MCF 10A (cell line): ENCODE measurements at regions not wholly inside any gene's neighbourhood (a gene's known extent, or its start where the extent isn't known, plus 50 kb on each side); places are given as distances from the start of the nearest gene placed in this dataset.

Source experiments
- BruUV-seq: library from RNA; stranded (reverse); fragments of 400-500 nt; replicated peaks from 2 replicates; lab custom pipeline; 2021; lab: Mats Ljungman, UMichigan
- CTCF ChIA-PET: fragments of 300-600 bp; sonication (Branson Sonifier 250); formaldehyde crosslinking; extraction: SDS; loops from one replicate; lab custom pipeline; 2021; ENCODE audit warnings: antibody characterized with exemption, inconsistent platforms; lab: Yijun Ruan, JAX
- POLR2A ChIA-PET: fragments of 300-600, 350-650 bp; sonication (Branson Sonifier 250); formaldehyde crosslinking; extraction: SDS; loops from one replicate; lab custom pipeline; 2020; ENCODE audit warnings: antibody characterized with exemption, inconsistent platforms; lab: Yijun Ruan, JAX
- DNase-seq: peaks from one replicate; pipeline ENCODE4 v3.0.0-alpha.2; 2018; ENCODE audit not compliant: unreplicated experiment
- H3K27ac Mint-ChIP-seq: one replicate; pipeline ENCODE4 v1.8.0; 2022; ENCODE audit warnings: mild to moderate bottlenecking, low read depth, mixed read lengths; ENCODE audit not compliant: unreplicated experiment
- H3K27me3 Mint-ChIP-seq: one replicate; pipeline ENCODE4 v1.8.0; 2022; ENCODE audit warnings: mixed read lengths; ENCODE audit not compliant: insufficient read depth, unreplicated experiment
- H3K36me3 Mint-ChIP-seq: one replicate; pipeline ENCODE4 v1.8.0; 2022; ENCODE audit warnings: mild to moderate bottlenecking, moderate library complexity, mixed read lengths; ENCODE audit not compliant: insufficient read depth, unreplicated experiment
- H3K4me1 Mint-ChIP-seq: one replicate; pipeline ENCODE4 v1.8.0; 2022; ENCODE audit warnings: mixed read lengths; ENCODE audit not compliant: insufficient read depth, unreplicated experiment
- H3K4me3 Mint-ChIP-seq: one replicate; pipeline ENCODE4 v1.8.0; 2022; ENCODE audit warnings: mild to moderate bottlenecking, moderate library complexity, mixed read lengths; ENCODE audit not compliant: unreplicated experiment
- H3K9me3 Mint-ChIP-seq: one replicate; pipeline ENCODE4 v1.8.0; 2022; ENCODE audit warnings: mixed read lengths; ENCODE audit not compliant: unreplicated experiment
- intact Hi-C: fragments of 100-400 bp; cut with micrococcal nuclease; formaldehyde crosslinking; loops from 2 replicates; pipeline ENCODE4 v1.14.1; 2022
- TF ChIP-seq, protein P1 (sequence below): fragments of 200-600 bp; IDR thresholded peaks from one replicate; pipeline ENCODE4 v1.8.0; 2022; ENCODE audit warnings: antibody characterized with exemption, mild to moderate bottlenecking; ENCODE audit not compliant: unreplicated experiment

- BruUV-seq, result no TSS peak
- Mint-ChIP-seq H3K27ac (no peak overlapping the region), H3K4me3 (no peak overlapping the region), H3K27me3 (no peaks in the 10 kb centered on the region), H3K4me1 (no peaks in the 10 kb centered on the region), H3K9me3 (peaks cover 3% of the 10 kb centered on the region), H3K36me3 (peaks cover 6% of the 10 kb centered on the region)
- POLR2A ChIA-PET, result no interaction called here
- TF ChIP-seq, protein P1, sequence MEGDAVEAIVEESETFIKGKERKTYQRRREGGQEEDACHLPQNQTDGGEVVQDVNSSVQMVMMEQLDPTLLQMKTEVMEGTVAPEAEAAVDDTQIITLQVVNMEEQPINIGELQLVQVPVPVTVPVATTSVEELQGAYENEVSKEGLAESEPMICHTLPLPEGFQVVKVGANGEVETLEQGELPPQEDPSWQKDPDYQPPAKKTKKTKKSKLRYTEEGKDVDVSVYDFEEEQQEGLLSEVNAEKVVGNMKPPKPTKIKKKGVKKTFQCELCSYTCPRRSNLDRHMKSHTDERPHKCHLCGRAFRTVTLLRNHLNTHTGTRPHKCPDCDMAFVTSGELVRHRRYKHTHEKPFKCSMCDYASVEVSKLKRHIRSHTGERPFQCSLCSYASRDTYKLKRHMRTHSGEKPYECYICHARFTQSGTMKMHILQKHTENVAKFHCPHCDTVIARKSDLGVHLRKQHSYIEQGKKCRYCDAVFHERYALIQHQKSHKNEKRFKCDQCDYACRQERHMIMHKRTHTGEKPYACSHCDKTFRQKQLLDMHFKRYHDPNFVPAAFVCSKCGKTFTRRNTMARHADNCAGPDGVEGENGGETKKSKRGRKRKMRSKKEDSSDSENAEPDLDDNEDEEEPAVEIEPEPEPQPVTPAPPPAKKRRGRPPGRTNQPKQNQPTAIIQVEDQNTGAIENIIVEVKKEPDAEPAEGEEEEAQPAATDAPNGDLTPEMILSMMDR, result no peak
- intact Hi-C loops, result no loop called here
- no peak for DNase-seq
- CTCF ChIA-PET, result no interaction called here
Measured at GRCh38 chr11:71118671-71119250, 133.6 kb downstream of the SHANK2 start.

DNA sequence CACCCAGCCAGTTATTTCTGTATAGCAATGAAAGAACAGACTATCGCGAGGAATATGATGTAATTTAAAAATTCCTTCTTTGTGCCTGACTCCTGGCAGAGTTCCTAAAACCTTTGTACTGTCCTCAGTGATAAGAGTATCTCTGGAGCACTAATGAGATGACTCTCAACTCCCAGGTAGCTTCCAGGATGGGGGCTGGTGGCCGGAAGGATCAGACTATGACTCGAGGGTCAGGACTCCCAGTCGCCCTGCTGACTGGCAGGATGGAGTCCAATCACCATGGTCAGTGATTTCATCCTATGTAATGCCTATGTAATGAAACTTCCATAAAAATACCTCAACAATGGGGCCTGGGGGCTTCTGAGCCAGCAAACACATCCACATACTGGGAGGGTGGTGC is 135.1 kb downstream of the SHANK2 start:
- CTCF ChIA-PET, result interaction anchor here (0.6 kb wide), 1 partner anchor 146 kb away, joined by 3 read pairs; no protein-coding TSS in a partner anchor

DNA sequence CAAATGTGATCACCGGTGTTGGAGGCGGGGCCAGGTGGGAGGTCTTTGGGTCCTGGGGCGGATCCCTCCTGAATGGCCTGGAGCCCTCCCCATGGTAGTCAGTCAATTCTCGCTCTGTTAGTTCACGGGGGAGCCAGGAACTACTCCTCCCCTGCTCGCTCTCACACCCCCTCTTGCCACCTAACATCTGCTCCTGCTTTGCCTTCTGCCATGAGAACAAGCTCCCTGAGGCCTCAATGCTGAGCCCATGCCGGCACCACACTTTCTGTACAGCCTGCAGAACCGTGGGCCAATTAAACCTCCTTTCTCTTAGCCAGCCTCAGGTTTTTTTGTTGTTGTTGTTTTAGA is 135.7 kb downstream of the SHANK2 start:
- Mint-ChIP-seq H3K4me1 (no peaks in the 10 kb centered on the region), H3K27me3 (no peaks in the 10 kb centered on the region), H3K36me3 (no peaks in the 10 kb centered on the region), H3K27ac (no peak overlapping the region), H3K4me3 (no peak overlapping the region), H3K9me3 (peaks cover 10% of the 10 kb centered on the region)
- ChIA-PET POLR2A (no interaction called here), CTCF (no interaction called here)
- TF ChIP-seq, protein P1, result no peak
- BruUV-seq, result no TSS peak
- no peak for DNase-seq
- intact Hi-C loops, result no loop called here

More for the DNA sequence above, 135.1 kb downstream of the SHANK2 start:
- Mint-ChIP-seq H3K27ac (no peak overlapping the region), H3K4me3 (no peak overlapping the region), H3K9me3 (peaks cover 10% of the 10 kb centered on the region), H3K4me1 (no peaks in the 10 kb centered on the region), H3K36me3 (no peaks in the 10 kb centered on the region), H3K27me3 (no peaks in the 10 kb centered on the region)
- TF ChIP-seq, protein P1, result no peak
- no TSS peak for BruUV-seq
- no peak for DNase-seq
- intact Hi-C loops, result no loop called here
- POLR2A ChIA-PET, result no interaction called here

- Mint-ChIP-seq H3K27me3 (no peaks in the 10 kb centered on the region), H3K36me3 (no peaks in the 10 kb centered on the region), H3K4me1 (no peaks in the 10 kb centered on the region), H3K27ac (no peak overlapping the region), H3K4me3 (no peak overlapping the region), H3K9me3 (peaks cover 10% of the 10 kb centered on the region)
- intact Hi-C loops, result no loop called here
- DNase-seq, result no peak
- TF ChIP-seq, protein P1, result no peak
- BruUV-seq, result no TSS peak
- ChIA-PET CTCF (no interaction called here), POLR2A (no interaction called here)
Measured at GRCh38 chr11:71115770-71116692, 136.3 kb downstream of the SHANK2 start.
